Tibial nerve (tissue), 4 donors: ENCODE measurements at regions not wholly inside any gene's neighbourhood (a gene's known extent, or its start where the extent isn't known, plus 50 kb on each side); places are given as distances from the start of the nearest gene placed in this dataset.

Experiments used
- DNase-seq, 2 donors: peaks; one replicate each; pipeline ENCODE4 v3.0.0-alpha.2; 2019; ENCODE audit warnings: low spot score in 2 of 2
- H3K27ac ChIP-seq, 4 donors: fragments of 200-600 bp; sonication (generic) in 3 of 4; one replicate each; pipeline ENCODE4 v1.5.1; 2017 to 2019; ENCODE audit warnings: mild to moderate bottlenecking in 1 of 4
- H3K27me3 ChIP-seq, 2 donors: fragments of 200-600 bp; sonication (generic) in 1 of 2; one replicate each; pipeline versions ENCODE4 v1.5.1 to v1.6.0; 2017 to 2019
- H3K36me3 ChIP-seq, 3 donors: fragments of 200-600 bp; sonication (generic); one replicate each; pipeline ENCODE4 v1.5.1; 2018 to 2019
- H3K4me1 ChIP-seq, 4 donors: fragments of 200-600 bp; sonication (generic) in 3 of 4; one replicate each; pipeline ENCODE4 v1.5.1; 2017 to 2019
- H3K4me3 ChIP-seq, 4 donors: fragments of 200-600 bp; sonication (generic) in 3 of 4; one replicate each; pipeline ENCODE4 v1.5.1; 2017 to 2019; ENCODE audit warnings: mild to moderate bottlenecking in 1 of 4, moderate library complexity in 1 of 4
- H3K9me3 ChIP-seq, 4 donors: fragments of 200-600 bp; sonication (generic) in 3 of 4; one replicate each; pipeline ENCODE4 v1.5.1; 2017 to 2019
- CTCF ChIP-seq, 5 experiments: fragments of 200-600 bp in 3 of 5; fragments of 450-650 bp in 2 of 5; sonication (generic) in 3 of 5; IDR thresholded peaks; one replicate each; pipeline ENCODE4 v1.5.1; 2016 to 2019; ENCODE audit warnings: antibody characterized with exemption in 5 of 5, mild to moderate bottlenecking in 3 of 5, moderate library complexity in 2 of 5
- EP300 ChIP-seq, 2 donors: sonication (generic); formaldehyde crosslinking; IDR thresholded peaks; one replicate each; pipeline ENCODE4 v1.6.1; 2017; ENCODE audit warnings: antibody characterized with exemption in 2 of 2, mild to moderate bottlenecking in 1 of 2
- POLR2A ChIP-seq, 2 donors: fragments of 450-650 bp; IDR thresholded peaks; one replicate each; pipeline ENCODE4 v1.6.1; 2017; ENCODE audit warnings: antibody characterized with exemption in 2 of 2, mild to moderate bottlenecking in 2 of 2, moderate library complexity in 2 of 2
- WGBS, 2 donors: methylation state at CpG; one replicate each; pipeline ENCODE4 v1.1.5; 2018; 5-methylcytosine and 5-hydroxymethylcytosine counted together

GRCh38 chr4:182062458-182062857, 180.7 kb upstream of the TENM3 start:
- DNase-seq: no peak
- Histone ChIP-seq H3K4me3 (no peak overlapping the region), H3K4me1 (peaks cover 0 to 5% (median 0%) of the 10 kb centered on the region in 4 donors), H3K27ac (no peak overlapping the region), H3K9me3 (peaks cover 0 to 4% (median 0%) of the 10 kb centered on the region in 4 donors), H3K27me3 (no peaks in the 10 kb centered on the region), H3K36me3 (no peaks in the 10 kb centered on the region)
- WGBS, 2 donors: 66 to 73% methylated on average over 3 of the region's 3 CpGs
- TF ChIP-seq EP300 (IDR thresholded peaks at IDR 0.05) (no peak), CTCF (IDR thresholded peaks at IDR 0.05) (no peak), POLR2A (IDR thresholded peaks at IDR 0.05) (no peak)

GRCh38 chr4:182062936-182063335, 180.3 kb upstream of the TENM3 start:
- Histone ChIP-seq H3K4me3 (no peak overlapping the region), H3K27ac (no peak overlapping the region)

GRCh38 chr4:182063651-182064050, 179.6 kb upstream of the TENM3 start:
- H3K4me1 ChIP-seq: peaks cover 0 to 5% (median 0%) of the 10 kb centered on the region in 4 donors
- H3K36me3 ChIP-seq: no peaks in the 10 kb centered on the region
- DNase-seq: no peak
- no peak for TF ChIP-seq CTCF (IDR thresholded peaks at IDR 0.05)
- no peak for TF ChIP-seq POLR2A (IDR thresholded peaks at IDR 0.05)
- no peak for TF ChIP-seq EP300 (IDR thresholded peaks at IDR 0.05)
- H3K9me3 ChIP-seq: peaks cover 0 to 4% (median 0%) of the 10 kb centered on the region in 4 donors
- no peak overlapping the region for H3K27ac ChIP-seq
- no peaks in the 10 kb centered on the region for H3K27me3 ChIP-seq
- no peak overlapping the region for H3K4me3 ChIP-seq
- 95 to 98% methylated on average over 2 of the region's 2 CpGs for WGBS, 2 donors

More at GRCh38 chr4:182062936-182063335, 180.3 kb upstream of the TENM3 start:
- no peak for DNase-seq
- Histone ChIP-seq H3K36me3 (no peaks in the 10 kb centered on the region), H3K4me1 (peaks cover 0 to 5% (median 0%) of the 10 kb centered on the region in 4 donors), H3K9me3 (peaks cover 0 to 4% (median 0%) of the 10 kb centered on the region in 4 donors), H3K27me3 (no peaks in the 10 kb centered on the region)
- no peak for TF ChIP-seq EP300 (IDR thresholded peaks at IDR 0.05)
- TF ChIP-seq POLR2A (IDR thresholded peaks at IDR 0.05): no peak
- no peak for TF ChIP-seq CTCF (IDR thresholded peaks at IDR 0.05)

- no peak overlapping the region for H3K27ac ChIP-seq
- no peaks in the 10 kb centered on the region for H3K27me3 ChIP-seq
- 78% methylated on average over 17 of the region's 17 CpGs for WGBS, 2 donors
- no peaks in the 10 kb centered on the region for H3K36me3 ChIP-seq
- no peak for TF ChIP-seq CTCF (IDR thresholded peaks at IDR 0.05)
- no peak for TF ChIP-seq EP300 (IDR thresholded peaks at IDR 0.05)
- peaks cover 0 to 2% (median 0%) of the 10 kb centered on the region in 4 donors for H3K9me3 ChIP-seq
- DNase-seq: no peak
- no peak overlapping the region for H3K4me3 ChIP-seq
- H3K4me1 ChIP-seq: peaks cover 0 to 5% (median 0%) of the 10 kb centered on the region in 4 donors
These were observed 177.9 kb upstream of the TENM3 start for GRCh38 chr4:182065255-182065654.

- Histone ChIP-seq H3K27me3 (no peaks in the 10 kb centered on the region), H3K27ac (no peak overlapping the region), H3K9me3 (no peaks in the 10 kb centered on the region), H3K4me3 (no peak overlapping the region), H3K4me1 (peaks cover 0 to 5% (median 0%) of the 10 kb centered on the region in 4 donors), H3K36me3 (no peaks in the 10 kb centered on the region)
- WGBS, 2 donors: 89 to 91% methylated on average over 7 of the region's 7 CpGs
- no peak for DNase-seq
- TF ChIP-seq CTCF (IDR thresholded peaks at IDR 0.05) (no peak), EP300 (IDR thresholded peaks at IDR 0.05) (no peak), POLR2A (IDR thresholded peaks at IDR 0.05) (no peak)
These were observed 177.2 kb upstream of the TENM3 start for GRCh38 chr4:182066037-182066436.
